MCF 10A (cell line): ENCODE measurements at regions not wholly inside any gene's neighbourhood (a gene's known extent, or its start where the extent isn't known, plus 50 kb on each side); places are given as distances from the start of the nearest gene placed in this dataset.
"Not testable (repeated sequence)": the region's sequence is repeated elsewhere in the genome, so short reads cannot be mapped to it uniquely, and the experiment has no call there.

Source experiments
- BruUV-seq: library from RNA; stranded (reverse); fragments of 400-500 nt; replicated peaks from 2 replicates; lab custom pipeline; 2021; lab: Mats Ljungman, UMichigan
- CTCF ChIA-PET: fragments of 300-600 bp; sonication (Branson Sonifier 250); formaldehyde crosslinking; extraction: SDS; loops from one replicate; lab custom pipeline; 2021; ENCODE audit warnings: antibody characterized with exemption, inconsistent platforms; lab: Yijun Ruan, JAX
- POLR2A ChIA-PET: fragments of 300-600, 350-650 bp; sonication (Branson Sonifier 250); formaldehyde crosslinking; extraction: SDS; loops from one replicate; lab custom pipeline; 2020; ENCODE audit warnings: antibody characterized with exemption, inconsistent platforms; lab: Yijun Ruan, JAX
- DNase-seq: peaks from one replicate; pipeline ENCODE4 v3.0.0-alpha.2; 2018; ENCODE audit not compliant: unreplicated experiment
- H3K27ac Mint-ChIP-seq: one replicate; pipeline ENCODE4 v1.8.0; 2022; ENCODE audit warnings: mild to moderate bottlenecking, low read depth, mixed read lengths; ENCODE audit not compliant: unreplicated experiment
- H3K27me3 Mint-ChIP-seq: one replicate; pipeline ENCODE4 v1.8.0; 2022; ENCODE audit warnings: mixed read lengths; ENCODE audit not compliant: insufficient read depth, unreplicated experiment
- H3K36me3 Mint-ChIP-seq: one replicate; pipeline ENCODE4 v1.8.0; 2022; ENCODE audit warnings: mild to moderate bottlenecking, moderate library complexity, mixed read lengths; ENCODE audit not compliant: insufficient read depth, unreplicated experiment
- H3K4me1 Mint-ChIP-seq: one replicate; pipeline ENCODE4 v1.8.0; 2022; ENCODE audit warnings: mixed read lengths; ENCODE audit not compliant: insufficient read depth, unreplicated experiment
- H3K4me3 Mint-ChIP-seq: one replicate; pipeline ENCODE4 v1.8.0; 2022; ENCODE audit warnings: mild to moderate bottlenecking, moderate library complexity, mixed read lengths; ENCODE audit not compliant: unreplicated experiment
- H3K9me3 Mint-ChIP-seq: one replicate; pipeline ENCODE4 v1.8.0; 2022; ENCODE audit warnings: mixed read lengths; ENCODE audit not compliant: unreplicated experiment
- intact Hi-C: fragments of 100-400 bp; cut with micrococcal nuclease; formaldehyde crosslinking; loops from 2 replicates; pipeline ENCODE4 v1.14.1; 2022
- TF ChIP-seq, protein P1 (sequence below): fragments of 200-600 bp; IDR thresholded peaks from one replicate; pipeline ENCODE4 v1.8.0; 2022; ENCODE audit warnings: antibody characterized with exemption, mild to moderate bottlenecking; ENCODE audit not compliant: unreplicated experiment

DNA sequence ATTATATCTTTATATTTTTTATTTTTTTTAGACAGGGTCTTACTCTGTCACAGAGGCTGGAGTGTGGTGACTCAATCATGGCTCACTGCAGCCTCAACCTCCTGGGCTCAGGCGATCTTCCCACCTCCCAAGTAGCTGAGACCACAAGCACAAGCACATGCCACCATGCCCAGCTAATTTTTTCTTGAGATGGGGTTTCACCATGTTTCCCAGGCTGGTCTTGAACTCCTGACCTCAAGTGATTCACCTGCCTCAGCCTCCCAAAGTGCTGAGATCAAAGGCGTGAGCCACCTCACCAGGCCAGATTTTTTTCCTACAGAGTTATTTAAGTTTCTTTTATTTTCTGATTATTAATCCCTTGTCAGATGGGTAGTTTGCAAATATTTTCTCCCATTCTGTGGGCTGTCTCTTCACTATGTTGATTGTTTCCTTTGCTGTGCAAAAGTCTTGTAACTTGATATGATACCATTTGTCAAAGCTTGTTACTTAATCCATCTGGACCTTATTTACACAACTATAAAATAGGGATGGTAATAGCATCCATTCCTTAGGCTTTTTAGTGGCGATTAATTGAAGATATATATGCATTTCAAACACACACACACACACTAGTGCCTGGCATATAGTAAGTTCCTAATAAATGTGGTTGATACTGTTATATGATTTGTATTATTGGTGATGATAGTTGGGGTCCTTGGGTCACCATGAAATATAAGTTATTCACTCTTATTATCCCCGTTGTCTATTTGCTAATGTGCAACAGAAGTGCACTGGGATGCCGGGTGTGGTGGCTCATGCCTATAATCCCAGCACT, 187.1 kb downstream of the BCAS1 start:
- intact Hi-C loops: no loop called here
- CTCF ChIA-PET: interaction anchor here (0.6 to 1.1 kb wide), 7 partner anchors 13 to 970 kb away, joined by 3 to 4 read pairs (median 3); no protein-coding TSS in a partner anchor
- H3K36me3 Mint-ChIP-seq: no peaks in the 10 kb centered on the region
- no peak overlapping the region for H3K27ac Mint-ChIP-seq
- DNase-seq: no peak
- BruUV-seq: no TSS peak
- no peak overlapping the region for H3K4me3 Mint-ChIP-seq
- POLR2A ChIA-PET: interaction anchor here (0.8 to 1.4 kb wide), 2 partner anchors 18 to 28 kb away, joined by 3 read pairs; no protein-coding TSS in a partner anchor
- H3K27me3 Mint-ChIP-seq: no peaks in the 10 kb centered on the region
- H3K4me1 Mint-ChIP-seq: no peaks in the 10 kb centered on the region
- H3K9me3 Mint-ChIP-seq: no peaks in the 10 kb centered on the region
- TF ChIP-seq, protein P1, sequence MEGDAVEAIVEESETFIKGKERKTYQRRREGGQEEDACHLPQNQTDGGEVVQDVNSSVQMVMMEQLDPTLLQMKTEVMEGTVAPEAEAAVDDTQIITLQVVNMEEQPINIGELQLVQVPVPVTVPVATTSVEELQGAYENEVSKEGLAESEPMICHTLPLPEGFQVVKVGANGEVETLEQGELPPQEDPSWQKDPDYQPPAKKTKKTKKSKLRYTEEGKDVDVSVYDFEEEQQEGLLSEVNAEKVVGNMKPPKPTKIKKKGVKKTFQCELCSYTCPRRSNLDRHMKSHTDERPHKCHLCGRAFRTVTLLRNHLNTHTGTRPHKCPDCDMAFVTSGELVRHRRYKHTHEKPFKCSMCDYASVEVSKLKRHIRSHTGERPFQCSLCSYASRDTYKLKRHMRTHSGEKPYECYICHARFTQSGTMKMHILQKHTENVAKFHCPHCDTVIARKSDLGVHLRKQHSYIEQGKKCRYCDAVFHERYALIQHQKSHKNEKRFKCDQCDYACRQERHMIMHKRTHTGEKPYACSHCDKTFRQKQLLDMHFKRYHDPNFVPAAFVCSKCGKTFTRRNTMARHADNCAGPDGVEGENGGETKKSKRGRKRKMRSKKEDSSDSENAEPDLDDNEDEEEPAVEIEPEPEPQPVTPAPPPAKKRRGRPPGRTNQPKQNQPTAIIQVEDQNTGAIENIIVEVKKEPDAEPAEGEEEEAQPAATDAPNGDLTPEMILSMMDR: no peak

DNA sequence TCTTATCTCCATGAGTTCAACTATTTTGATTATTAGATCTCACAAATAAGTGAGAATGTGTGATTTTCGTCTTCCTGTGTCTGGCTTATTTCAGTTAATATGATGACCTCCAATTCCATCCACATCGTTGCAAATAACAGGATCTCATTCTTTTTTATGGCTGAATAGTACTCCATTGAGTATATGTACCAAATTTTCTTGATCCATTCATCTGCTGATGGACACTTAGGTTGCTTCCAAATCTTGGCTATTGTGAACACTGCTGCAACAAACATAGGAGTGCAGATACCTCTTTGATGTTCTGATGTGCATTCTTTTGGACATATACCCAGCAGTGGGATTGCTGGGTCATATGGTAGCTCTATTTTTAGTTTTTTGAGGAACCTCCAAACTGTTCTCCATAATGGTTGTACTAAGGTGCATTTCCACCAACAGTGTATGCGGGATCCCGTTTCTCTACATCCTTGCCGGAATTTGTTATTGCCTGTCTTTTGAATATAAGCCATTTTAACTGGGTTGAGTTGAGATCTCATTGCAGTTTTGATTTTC, 187.9 kb downstream of the BCAS1 start:
- H3K4me3 Mint-ChIP-seq, H3K4me1 Mint-ChIP-seq, H3K27me3 Mint-ChIP-seq, H3K9me3 Mint-ChIP-seq, H3K36me3 Mint-ChIP-seq, H3K27ac Mint-ChIP-seq, DNase-seq, intact Hi-C loops, BruUV-seq, POLR2A ChIA-PET: not testable (repeated sequence)
- CTCF ChIA-PET: interaction anchor here (0.9 kb wide), 1 partner anchor 33 kb away, joined by 3 read pairs; no protein-coding TSS in a partner anchor

DNA sequence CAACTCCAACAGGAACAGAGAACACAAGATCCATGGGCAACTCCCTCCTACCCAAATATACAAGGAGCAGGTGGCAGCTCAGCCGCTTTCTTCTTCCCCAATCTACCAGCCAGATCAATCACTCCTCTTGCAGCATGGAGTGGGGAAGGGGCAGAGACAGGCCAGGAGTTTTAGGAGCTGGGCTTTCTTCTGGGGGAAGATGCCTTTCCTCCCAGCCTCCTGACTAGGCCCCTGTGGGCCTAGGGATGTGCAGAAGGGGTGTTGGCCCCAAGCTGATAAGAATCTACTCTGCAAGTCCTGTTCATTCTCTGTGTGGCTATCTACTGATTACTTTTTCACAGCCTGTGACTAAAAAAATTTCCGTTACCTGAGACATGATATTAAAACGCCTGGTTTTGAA, 189.0 kb downstream of the BCAS1 start:
- DNase-seq: no peak
- H3K27ac Mint-ChIP-seq: no peak overlapping the region
- no peak overlapping the region for H3K4me3 Mint-ChIP-seq
- TF ChIP-seq, protein P1: no peak
- H3K9me3 Mint-ChIP-seq: no peaks in the 10 kb centered on the region
- intact Hi-C loops: no loop called here
- H3K4me1 Mint-ChIP-seq: no peaks in the 10 kb centered on the region
- BruUV-seq: no TSS peak
- ChIA-PET POLR2A (interaction anchor here (0.6 to 1.1 kb wide), 3 partner anchors 10 to 133 kb away, joined by 3 read pairs; no protein-coding TSS in a partner anchor), CTCF (interaction anchor here (0.5 to 1.7 kb wide), 5 partner anchors 10 to 327 kb away, joined by 3 to 6 read pairs (median 4); partner anchors contain the start of gene PFDN4)
- H3K27me3 Mint-ChIP-seq: no peaks in the 10 kb centered on the region
- H3K36me3 Mint-ChIP-seq: no peaks in the 10 kb centered on the region

DNA sequence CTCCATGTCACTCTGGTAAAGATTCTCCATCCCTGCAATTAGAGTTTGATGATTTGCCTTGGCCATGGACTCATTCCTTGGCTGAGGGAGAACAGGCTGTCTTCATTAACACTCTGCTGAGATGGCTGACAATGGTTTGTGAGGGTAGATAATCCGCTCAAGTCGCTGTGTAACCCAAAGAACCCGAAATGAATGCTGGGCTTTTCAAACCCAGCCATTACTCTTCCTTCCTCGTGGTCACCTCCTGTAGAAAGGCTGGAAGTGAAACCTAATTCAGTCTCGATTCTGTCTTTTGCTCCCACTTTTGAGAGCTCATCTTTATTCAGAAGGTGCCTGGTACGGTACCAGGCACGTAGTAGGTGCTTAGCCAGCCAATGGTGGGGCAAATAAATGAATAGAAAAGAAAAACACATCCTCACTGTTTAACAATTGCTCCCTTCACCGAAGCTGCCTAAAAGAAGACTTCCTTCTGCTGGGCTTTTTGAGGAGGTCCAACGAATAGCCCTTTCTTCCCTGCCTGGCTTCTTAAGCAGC, 190.2 kb downstream of the BCAS1 start:
- intact Hi-C loops: no loop called here
- no TSS peak for BruUV-seq
- POLR2A ChIA-PET: interaction anchor here (1.2 kb wide), 1 partner anchor 26 kb away, joined by 3 read pairs; no protein-coding TSS in a partner anchor
- Mint-ChIP-seq H3K36me3 (no peaks in the 10 kb centered on the region), H3K4me3 (no peak overlapping the region), H3K27me3 (no peaks in the 10 kb centered on the region), H3K4me1 (no peaks in the 10 kb centered on the region), H3K9me3 (no peaks in the 10 kb centered on the region), H3K27ac (no peak overlapping the region)
- TF ChIP-seq, protein P1: no peak
- DNase-seq: no peak
- CTCF ChIA-PET: interaction anchor here (1.7 to 2.0 kb wide), 3 partner anchors 10 to 36 kb away, joined by 4 to 6 read pairs (median 5); no protein-coding TSS in a partner anchor
